Omental fat pad (tissue), 3 donors: ENCODE measurements at regions not wholly inside any gene's neighbourhood (a gene's known extent, or its start where the extent isn't known, plus 50 kb on each side); places are given as distances from the start of the nearest gene placed in this dataset.

Source experiments
- ATAC-seq: fragments of 150-250 bp; one replicate; pipeline ENCODE4 v1.9.1; 2016; ENCODE audit warnings: mild to moderate bottlenecking, moderate library complexity; ENCODE audit not compliant: low FRiP score
- DNase-seq: peaks from one replicate; pipeline ENCODE4 v3.0.0-alpha.2; 2019; ENCODE audit warnings: low spot score
- TF ChIP-seq, protein P1 (sequence below), 3 donors: fragments of 450-650 bp; IDR thresholded peaks; one replicate each; pipeline ENCODE4 v1.5.1; 2016 to 2017; ENCODE audit warnings: antibody characterized with exemption in 3 of 3, mild to moderate bottlenecking in 3 of 3, moderate library complexity in 2 of 3

DNA sequence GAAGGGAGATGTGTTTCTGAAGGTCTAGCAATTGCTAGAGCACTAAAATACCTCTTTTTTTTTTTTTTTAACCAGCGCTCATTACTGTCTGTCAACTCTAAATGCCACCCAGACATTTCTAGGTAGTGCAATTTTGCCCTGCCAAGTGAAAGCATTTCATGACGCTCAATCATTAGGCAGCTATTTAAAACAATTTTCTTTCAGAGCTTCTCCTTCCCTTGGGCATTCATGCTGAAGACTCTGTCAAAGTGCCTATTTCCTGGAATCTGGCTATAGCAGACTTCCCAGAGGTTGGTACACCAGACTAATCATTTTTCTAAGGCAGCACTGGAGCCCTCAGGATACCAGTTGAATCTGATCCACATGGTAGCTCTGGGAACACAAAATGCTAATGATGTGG, 97.0 kb upstream of the ANKRD55 start:
- TF ChIP-seq, protein P1, sequence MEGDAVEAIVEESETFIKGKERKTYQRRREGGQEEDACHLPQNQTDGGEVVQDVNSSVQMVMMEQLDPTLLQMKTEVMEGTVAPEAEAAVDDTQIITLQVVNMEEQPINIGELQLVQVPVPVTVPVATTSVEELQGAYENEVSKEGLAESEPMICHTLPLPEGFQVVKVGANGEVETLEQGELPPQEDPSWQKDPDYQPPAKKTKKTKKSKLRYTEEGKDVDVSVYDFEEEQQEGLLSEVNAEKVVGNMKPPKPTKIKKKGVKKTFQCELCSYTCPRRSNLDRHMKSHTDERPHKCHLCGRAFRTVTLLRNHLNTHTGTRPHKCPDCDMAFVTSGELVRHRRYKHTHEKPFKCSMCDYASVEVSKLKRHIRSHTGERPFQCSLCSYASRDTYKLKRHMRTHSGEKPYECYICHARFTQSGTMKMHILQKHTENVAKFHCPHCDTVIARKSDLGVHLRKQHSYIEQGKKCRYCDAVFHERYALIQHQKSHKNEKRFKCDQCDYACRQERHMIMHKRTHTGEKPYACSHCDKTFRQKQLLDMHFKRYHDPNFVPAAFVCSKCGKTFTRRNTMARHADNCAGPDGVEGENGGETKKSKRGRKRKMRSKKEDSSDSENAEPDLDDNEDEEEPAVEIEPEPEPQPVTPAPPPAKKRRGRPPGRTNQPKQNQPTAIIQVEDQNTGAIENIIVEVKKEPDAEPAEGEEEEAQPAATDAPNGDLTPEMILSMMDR (IDR thresholded peaks at IDR 0.05): no peak
- DNase-seq (no peak), ATAC-seq (no peak)

DNA sequence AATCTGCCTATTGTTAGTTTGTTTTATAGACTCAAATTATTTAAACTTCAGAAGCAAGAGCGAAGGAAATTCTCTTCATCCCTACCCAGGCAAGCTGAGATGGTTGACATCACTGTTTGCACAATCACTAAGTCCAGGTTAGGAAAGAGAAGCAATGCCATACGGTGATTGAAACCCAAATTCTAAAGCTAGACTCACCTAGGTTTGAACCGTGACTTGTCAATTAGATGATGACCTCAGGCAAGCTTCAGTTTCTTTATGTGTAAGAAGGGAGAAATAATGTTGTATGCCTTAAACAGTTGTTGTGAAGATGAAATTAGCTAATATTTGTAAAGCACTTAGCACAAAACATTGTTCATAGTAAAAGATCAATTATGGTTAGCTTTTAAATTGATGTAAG, 96.5 kb upstream of the ANKRD55 start:
- ATAC-seq: no peak
- TF ChIP-seq, protein P1 (IDR thresholded peaks at IDR 0.05): no peak
- DNase-seq: no peak

DNA sequence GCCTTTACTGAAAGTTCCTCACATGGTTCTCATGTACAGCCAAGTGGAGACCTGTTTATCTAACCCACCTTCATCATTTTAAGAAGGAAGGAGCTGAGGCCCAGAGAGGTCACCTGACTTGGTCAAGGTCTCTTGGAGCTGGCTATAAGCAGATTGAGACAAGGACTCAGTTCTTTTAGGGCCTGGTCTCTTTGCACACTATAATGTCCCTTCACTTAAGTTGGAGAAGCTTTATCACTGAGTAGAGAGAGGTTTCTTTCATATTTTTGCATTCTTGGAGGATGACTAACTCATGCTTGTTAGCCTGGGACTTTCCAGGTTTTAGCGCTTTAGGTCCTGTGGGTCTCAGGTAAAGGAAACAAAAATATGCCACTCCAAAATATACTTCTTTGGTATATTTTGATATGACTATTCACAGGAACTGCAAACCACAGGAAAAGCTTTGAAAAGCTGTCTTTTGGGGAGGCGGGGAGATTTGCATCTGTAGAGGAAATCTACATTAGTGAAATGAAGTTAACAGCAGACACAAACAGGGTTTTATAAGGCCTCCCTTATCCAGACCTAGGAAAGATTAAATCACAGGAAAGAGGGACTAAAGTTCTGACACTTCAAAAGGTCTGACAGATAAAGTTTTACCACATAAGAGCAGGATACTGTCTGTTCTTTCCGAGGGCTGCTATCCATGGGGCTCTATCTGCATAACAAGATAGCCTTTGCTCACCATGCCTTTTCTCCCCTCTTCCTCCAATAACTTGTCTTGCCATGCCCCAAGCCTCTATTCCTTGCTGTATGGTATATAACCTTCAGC, 95.8 kb upstream of the ANKRD55 start:
- ATAC-seq: peak; percentile 74

DNA sequence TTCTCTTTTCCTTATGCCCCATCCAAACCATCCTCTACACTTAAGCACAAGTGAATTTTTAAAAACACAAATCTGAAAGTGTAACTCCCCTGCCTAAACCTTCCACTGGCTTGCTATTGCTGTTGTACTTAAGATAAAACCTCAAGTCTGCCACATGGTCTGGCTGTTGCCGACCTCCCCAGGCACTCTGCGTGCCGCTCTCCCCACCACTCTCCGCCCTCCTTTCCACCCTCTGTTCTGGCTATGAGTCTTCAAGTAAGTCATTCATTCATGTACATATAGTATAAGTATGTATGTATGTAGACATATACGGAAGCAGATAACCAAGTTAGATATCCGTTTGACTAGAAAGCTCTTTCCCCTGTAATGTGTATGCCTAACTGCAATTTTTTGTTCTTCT, 94.7 kb upstream of the ANKRD55 start:
- TF ChIP-seq, protein P1 (IDR thresholded peaks at IDR 0.05): no peak
- DNase-seq (no peak), ATAC-seq (no peak)

More for the DNA sequence above, 95.8 kb upstream of the ANKRD55 start:
- no peak for DNase-seq
- TF ChIP-seq, protein P1 (IDR thresholded peaks at IDR 0.05): no peak

DNA sequence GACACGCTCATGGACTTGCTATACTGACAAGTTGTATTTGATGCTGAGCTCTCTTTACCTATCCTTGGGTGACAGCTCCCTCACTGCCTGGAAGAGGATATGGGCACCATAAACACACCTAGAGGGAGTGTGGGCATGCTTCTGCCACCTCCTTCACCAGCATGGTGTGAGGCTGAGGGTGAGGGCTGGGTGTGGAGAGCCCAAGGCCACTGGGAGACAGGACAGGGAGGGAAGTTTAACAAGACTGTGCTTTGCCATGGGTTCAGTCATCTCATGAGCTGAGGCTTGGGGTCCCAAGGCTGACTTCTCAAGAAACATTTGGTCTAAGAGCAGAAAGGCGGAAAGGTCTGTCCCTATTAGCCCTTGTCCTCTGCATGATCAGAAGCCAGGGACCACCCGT, 93.6 kb upstream of the ANKRD55 start:
- DNase-seq: no peak
- no peak for ATAC-seq
- TF ChIP-seq, protein P1 (IDR thresholded peaks at IDR 0.05): no peak

DNA sequence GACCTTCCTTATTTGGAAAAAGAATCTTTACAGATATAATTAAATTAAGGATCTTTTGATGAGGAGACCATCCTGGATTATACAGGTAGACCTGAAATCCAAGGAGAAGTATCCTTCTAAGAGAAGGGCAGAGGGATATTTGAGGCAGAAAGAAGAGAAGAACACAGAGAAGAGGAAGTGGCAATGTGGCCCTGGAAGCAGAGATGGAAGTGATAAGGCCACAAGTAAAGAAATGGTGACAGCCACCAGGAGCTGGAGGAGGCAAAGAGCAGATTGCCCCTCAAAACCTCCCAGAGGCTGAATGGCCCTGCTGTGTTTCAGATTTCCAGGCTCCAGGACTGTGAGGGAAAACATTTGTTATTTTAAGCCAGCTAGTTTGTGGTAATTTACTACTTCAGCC, 93.0 kb upstream of the ANKRD55 start:
- no peak for DNase-seq
- TF ChIP-seq, protein P1 (IDR thresholded peaks at IDR 0.05): no peak
- no peak for ATAC-seq

DNA sequence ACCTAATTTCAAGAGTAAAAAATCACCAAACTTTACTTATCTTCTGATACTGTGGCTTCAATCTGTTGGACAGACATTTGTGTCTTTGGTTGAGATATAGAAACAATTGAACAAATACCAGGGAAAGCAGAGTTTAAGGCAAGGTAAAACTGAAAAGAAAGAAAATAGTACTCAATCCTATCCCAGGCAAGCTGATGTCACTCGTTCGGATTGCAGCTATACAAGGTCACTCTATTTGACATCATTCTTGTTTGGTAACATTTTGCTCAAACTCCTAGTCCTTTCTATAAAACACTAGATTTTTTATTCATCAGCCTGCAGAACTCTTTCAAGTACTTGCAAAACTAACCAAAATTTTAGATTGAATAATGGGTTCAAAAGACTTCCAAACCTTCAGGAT, 91.9 kb upstream of the ANKRD55 start:
- DNase-seq: no peak
- ATAC-seq: no peak
- TF ChIP-seq, protein P1 (IDR thresholded peaks at IDR 0.05): no peak
